Activated CD8-positive, alpha-beta T cell treated with anti-CD3 and anti-CD28 coated beads for 36 hours (primary cell): ENCODE measurements at regions not wholly inside any gene's neighbourhood (a gene's known extent, or its start where the extent isn't known, plus 50 kb on each side); places are given as distances from the start of the nearest gene placed in this dataset.

Source experiments
- ATAC-seq: fragments of 200-7000 bp; cut with Tn5 transposase; one replicate; pipeline ENCODE4 v1.10.0; 2021; ENCODE audit warnings: mild to moderate bottlenecking, moderate library complexity
- CTCF ChIA-PET: fragments of 350-600 bp; sonication (Branson Sonifier 250); formaldehyde crosslinking; loops from one replicate; lab custom pipeline; 2021; ENCODE audit warnings: antibody characterized with exemption; lab: Charles Lee
- POLR2A ChIA-PET: fragments of 350-600 bp; sonication (Branson Sonifier 250); formaldehyde crosslinking; loops from one replicate; lab custom pipeline; 2021; ENCODE audit warnings: antibody characterized with exemption; lab: Charles Lee
- DNase-seq: peaks from one replicate; pipeline ENCODE4 v3.0.0-alpha.2; 2020
- H3K27ac Mint-ChIP-seq: one replicate; pipeline ENCODE4 v1.8.0; 2021; ENCODE audit warnings: mild to moderate bottlenecking, mixed read lengths
- H3K27me3 Mint-ChIP-seq: one replicate; pipeline ENCODE4 v1.8.0; 2021; ENCODE audit warnings: mixed read lengths
- H3K36me3 Mint-ChIP-seq: one replicate; pipeline ENCODE4 v1.8.0; 2021; ENCODE audit warnings: low read depth, mixed read lengths
- H3K4me1 Mint-ChIP-seq: one replicate; pipeline ENCODE4 v1.8.0; 2021; ENCODE audit warnings: low read depth, mixed read lengths
- H3K4me3 Mint-ChIP-seq: one replicate; pipeline ENCODE4 v1.8.0; 2021; ENCODE audit warnings: mild to moderate bottlenecking, moderate library complexity, mixed read lengths
- H3K9me3 Mint-ChIP-seq: one replicate; pipeline ENCODE4 v1.8.0; 2021; ENCODE audit warnings: mixed read lengths
- intact Hi-C: fragments of 100-400 bp; cut with micrococcal nuclease; formaldehyde crosslinking; loops from one replicate; pipeline ENCODE4 v1.10.0; 2022
- TF ChIP-seq, protein P1 (sequence below): fragments of 200-600 bp; IDR thresholded peaks from one replicate; pipeline ENCODE4 v1.8.0; 2022; ENCODE audit warnings: antibody characterized with exemption, mild to moderate bottlenecking

GRCh38 chr6:169323221-169323620, 69.6 kb upstream of the THBS2 start:
- no peak overlapping the region for H3K4me3 Mint-ChIP-seq
- POLR2A ChIA-PET: no interaction called here

GRCh38 chr6:169321546-169321945, 67.9 kb upstream of the THBS2 start:
- no peaks in the 10 kb centered on the region for H3K27me3 Mint-ChIP-seq
- POLR2A ChIA-PET: interaction anchor here (1.2 kb wide), 1 partner anchor 26 kb away, joined by 3 read pairs; no protein-coding TSS in a partner anchor
- DNase-seq (no peak), ATAC-seq (no peak)
- no peak overlapping the region for H3K27ac Mint-ChIP-seq
- CTCF ChIA-PET: no interaction called here
- H3K36me3 Mint-ChIP-seq: no peaks in the 10 kb centered on the region
- H3K9me3 Mint-ChIP-seq: no peaks in the 10 kb centered on the region
- TF ChIP-seq, protein P1, sequence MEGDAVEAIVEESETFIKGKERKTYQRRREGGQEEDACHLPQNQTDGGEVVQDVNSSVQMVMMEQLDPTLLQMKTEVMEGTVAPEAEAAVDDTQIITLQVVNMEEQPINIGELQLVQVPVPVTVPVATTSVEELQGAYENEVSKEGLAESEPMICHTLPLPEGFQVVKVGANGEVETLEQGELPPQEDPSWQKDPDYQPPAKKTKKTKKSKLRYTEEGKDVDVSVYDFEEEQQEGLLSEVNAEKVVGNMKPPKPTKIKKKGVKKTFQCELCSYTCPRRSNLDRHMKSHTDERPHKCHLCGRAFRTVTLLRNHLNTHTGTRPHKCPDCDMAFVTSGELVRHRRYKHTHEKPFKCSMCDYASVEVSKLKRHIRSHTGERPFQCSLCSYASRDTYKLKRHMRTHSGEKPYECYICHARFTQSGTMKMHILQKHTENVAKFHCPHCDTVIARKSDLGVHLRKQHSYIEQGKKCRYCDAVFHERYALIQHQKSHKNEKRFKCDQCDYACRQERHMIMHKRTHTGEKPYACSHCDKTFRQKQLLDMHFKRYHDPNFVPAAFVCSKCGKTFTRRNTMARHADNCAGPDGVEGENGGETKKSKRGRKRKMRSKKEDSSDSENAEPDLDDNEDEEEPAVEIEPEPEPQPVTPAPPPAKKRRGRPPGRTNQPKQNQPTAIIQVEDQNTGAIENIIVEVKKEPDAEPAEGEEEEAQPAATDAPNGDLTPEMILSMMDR: no peak
- H3K4me3 Mint-ChIP-seq: no peak overlapping the region
- no peaks in the 10 kb centered on the region for H3K4me1 Mint-ChIP-seq
- intact Hi-C loops: no loop called here

More at GRCh38 chr6:169323221-169323620, 69.6 kb upstream of the THBS2 start:
- Mint-ChIP-seq H3K27me3 (no peaks in the 10 kb centered on the region), H3K9me3 (no peaks in the 10 kb centered on the region), H3K36me3 (no peaks in the 10 kb centered on the region), H3K27ac (no peak overlapping the region), H3K4me1 (no peaks in the 10 kb centered on the region)
- DNase-seq (no peak), ATAC-seq (no peak)
- TF ChIP-seq, protein P1: no peak
- intact Hi-C loops: no loop called here
- CTCF ChIA-PET: no interaction called here

- ATAC-seq (no peak), DNase-seq (no peak)
- no peaks in the 10 kb centered on the region for H3K9me3 Mint-ChIP-seq
- H3K36me3 Mint-ChIP-seq: no peaks in the 10 kb centered on the region
- ChIA-PET POLR2A (interaction anchor here (0.6 kb wide), 1 partner anchor 1562 kb away, joined by 3 read pairs; no protein-coding TSS in a partner anchor), CTCF (no interaction called here)
- H3K27me3 Mint-ChIP-seq: no peaks in the 10 kb centered on the region
- intact Hi-C loops: no loop called here
- no peak overlapping the region for H3K4me3 Mint-ChIP-seq
- no peaks in the 10 kb centered on the region for H3K4me1 Mint-ChIP-seq
- TF ChIP-seq, protein P1: no peak
- H3K27ac Mint-ChIP-seq: no peak overlapping the region
Observed at GRCh38 chr6:169320013-169320412, 66.4 kb upstream of the THBS2 start.

DNA sequence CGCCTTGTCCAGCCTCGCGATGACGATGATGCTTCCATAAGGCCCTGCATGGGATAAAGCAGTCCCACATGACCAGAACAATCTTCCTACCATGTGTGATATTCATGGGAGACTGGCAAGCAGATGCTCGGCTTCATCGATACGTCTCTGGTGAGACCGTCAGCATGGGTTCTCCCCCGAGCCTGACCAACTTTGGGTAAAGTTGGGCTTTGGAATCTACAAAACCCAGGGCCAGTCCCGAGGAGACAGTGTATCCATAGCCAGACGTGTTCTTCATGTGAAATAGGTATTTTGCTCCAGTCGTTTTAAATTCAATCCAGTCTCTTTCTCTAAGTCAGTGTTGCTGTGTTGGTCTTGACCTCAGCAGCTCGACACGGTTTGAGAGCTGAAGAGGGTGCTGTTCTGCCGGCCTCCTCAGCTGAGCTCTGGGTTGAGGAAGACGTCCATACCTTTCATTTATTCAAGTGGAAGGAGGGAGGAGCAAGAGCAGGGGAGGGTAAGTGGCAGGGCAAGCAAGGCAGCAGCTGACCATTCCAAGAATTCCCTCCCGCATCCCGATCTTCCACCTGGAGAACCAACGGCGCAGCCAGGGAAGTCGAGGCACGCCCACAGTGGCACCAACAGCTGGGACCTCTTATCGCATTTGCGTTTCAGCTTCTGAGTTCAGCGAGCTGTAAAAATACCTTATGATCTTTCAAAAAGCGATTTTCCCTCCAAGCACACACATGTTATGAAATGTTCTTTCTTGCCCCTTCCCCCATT, 64.0 kb upstream of the THBS2 start:
- no peak overlapping the region for H3K4me3 Mint-ChIP-seq
- ATAC-seq: no peak
- TF ChIP-seq, protein P1: no peak
- CTCF ChIA-PET: no interaction called here
- POLR2A ChIA-PET: no interaction called here
- no peak overlapping the region for H3K27ac Mint-ChIP-seq
- H3K4me1 Mint-ChIP-seq: no peaks in the 10 kb centered on the region
- no peaks in the 10 kb centered on the region for H3K9me3 Mint-ChIP-seq
- no peaks in the 10 kb centered on the region for H3K36me3 Mint-ChIP-seq
- no peaks in the 10 kb centered on the region for H3K27me3 Mint-ChIP-seq
- DNase-seq: no peak
- intact Hi-C loops: no loop called here

GRCh38 chr6:169316651-169317050, 63.0 kb upstream of the THBS2 start:
- Mint-ChIP-seq H3K27me3 (no peaks in the 10 kb centered on the region), H3K36me3 (no peaks in the 10 kb centered on the region), H3K9me3 (no peaks in the 10 kb centered on the region), H3K4me3 (no peak overlapping the region), H3K27ac (no peak overlapping the region), H3K4me1 (no peaks in the 10 kb centered on the region)
- POLR2A ChIA-PET: no interaction called here
- intact Hi-C loops: no loop called here
- DNase-seq (no peak), ATAC-seq (no peak)
- TF ChIP-seq, protein P1: no peak
- CTCF ChIA-PET: no interaction called here
